Right atrium auricular region (tissue), 2 donors: ENCODE measurements at regions not wholly inside any gene's neighbourhood (a gene's known extent, or its start where the extent isn't known, plus 50 kb on each side); places are given as distances from the start of the nearest gene placed in this dataset.
"Not testable (repeated sequence)": the region's sequence is repeated elsewhere in the genome, so short reads cannot be mapped to it uniquely, and the experiment has no call there.

Experiments
- DNase-seq: peaks from one replicate; pipeline ENCODE4 v3.0.0-alpha.2; 2019; ENCODE audit warnings: low spot score
- H3K27ac ChIP-seq, 2 donors: fragments of 200-600 bp; sonication (generic); 1 replicate in 1 of 2; 2 replicates in 1 of 2; pipeline ENCODE4 v1.5.1; 2016 to 2019
- H3K27me3 ChIP-seq, 2 donors: fragments of 200-600 bp; sonication (generic); one replicate each; pipeline versions ENCODE4 v1.5.1 to v1.6.0; 2017 to 2019
- H3K36me3 ChIP-seq: fragments of 200-600 bp; sonication (generic); one replicate; pipeline ENCODE4 v1.5.1; 2016
- H3K4me1 ChIP-seq, 2 donors: fragments of 200-600 bp; sonication (generic); one replicate each; pipeline versions ENCODE4 v1.5.1 to v1.6.0; 2017 to 2019
- H3K4me3 ChIP-seq, 2 donors: fragments of 200-600 bp; sonication (generic); 1 replicate in 1 of 2; 2 replicates in 1 of 2; pipeline ENCODE4 v1.5.1; 2017 to 2019; ENCODE audit warnings: mild to moderate bottlenecking in 1 of 2, moderate library complexity in 1 of 2
- H3K9me3 ChIP-seq, 2 donors: fragments of 200-600 bp; sonication (generic); one replicate each; pipeline ENCODE4 v1.5.1; 2019
- CTCF ChIP-seq, 2 donors: fragments of 200-600 bp; sonication (generic); IDR thresholded peaks; one replicate each; pipeline ENCODE4 v1.5.1; 2019; ENCODE audit warnings: antibody characterized with exemption in 2 of 2

DNA sequence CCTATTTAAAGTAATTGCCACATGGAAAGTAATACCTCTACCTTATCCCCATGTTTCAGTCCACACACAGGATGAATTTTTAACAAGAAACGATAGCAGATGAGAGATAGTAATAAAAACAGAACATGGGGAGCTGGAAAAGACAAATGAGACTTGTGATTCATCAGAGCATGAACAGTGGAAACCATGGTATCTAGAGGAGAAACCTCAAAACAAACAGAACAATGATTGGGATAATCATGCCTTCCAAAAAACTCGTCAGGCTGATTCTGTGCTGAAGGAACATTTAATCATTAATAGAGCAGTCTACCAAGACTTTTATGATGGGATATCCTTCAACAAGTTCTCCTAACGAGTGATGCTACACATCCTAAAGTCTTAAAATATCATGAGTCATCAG is 1390.7 kb downstream of the FSCB start:
- no peaks in the 10 kb centered on the region for H3K4me1 ChIP-seq
- H3K27ac ChIP-seq, result no peak overlapping the region
- H3K4me3 ChIP-seq, result no peak overlapping the region
- H3K27me3 ChIP-seq, result no peaks in the 10 kb centered on the region
- DNase-seq, result no peak
- H3K9me3 ChIP-seq, result no peaks in the 10 kb centered on the region
- H3K36me3 ChIP-seq, result no peaks in the 10 kb centered on the region
- no peak for TF ChIP-seq CTCF (IDR thresholded peaks at IDR 0.05)

DNA sequence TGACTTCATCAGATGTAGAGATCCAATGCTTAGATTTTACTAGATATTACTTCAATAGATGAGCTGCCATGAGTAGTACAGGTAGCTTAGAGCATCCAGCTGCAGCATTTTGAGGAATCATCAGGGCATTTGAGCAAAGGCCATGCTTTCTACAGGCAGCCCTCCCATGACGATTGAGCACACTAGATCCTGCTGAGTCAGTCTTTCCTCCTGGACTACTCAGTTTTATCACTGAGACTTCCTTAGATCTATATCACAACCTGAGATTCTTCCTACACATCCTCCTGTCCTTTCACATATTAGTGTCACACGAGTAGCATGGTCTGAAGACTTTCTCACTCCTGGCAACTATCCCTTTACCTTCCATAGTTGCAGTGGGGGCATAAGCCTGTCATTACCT is 1401.8 kb downstream of the FSCB start:
- no peak for DNase-seq
- no peaks in the 10 kb centered on the region for H3K4me1 ChIP-seq
- TF ChIP-seq CTCF (IDR thresholded peaks at IDR 0.05), result no peak
- no peak overlapping the region for H3K27ac ChIP-seq
- H3K9me3 ChIP-seq, result no peaks in the 10 kb centered on the region
- no peaks in the 10 kb centered on the region for H3K27me3 ChIP-seq
- H3K36me3 ChIP-seq, result no peaks in the 10 kb centered on the region
- no peak overlapping the region for H3K4me3 ChIP-seq

GRCh38 chr14:43090380-43090779 is 1416.7 kb downstream of the FSCB start:
- Histone ChIP-seq H3K27me3 (no peaks in the 10 kb centered on the region), H3K27ac (no peak overlapping the region), H3K9me3 (no peaks in the 10 kb centered on the region), H3K36me3 (no peaks in the 10 kb centered on the region), H3K4me3 (no peak overlapping the region), H3K4me1 (no peaks in the 10 kb centered on the region)
- no peak for DNase-seq
- TF ChIP-seq CTCF (IDR thresholded peaks at IDR 0.05), result no peak

DNA sequence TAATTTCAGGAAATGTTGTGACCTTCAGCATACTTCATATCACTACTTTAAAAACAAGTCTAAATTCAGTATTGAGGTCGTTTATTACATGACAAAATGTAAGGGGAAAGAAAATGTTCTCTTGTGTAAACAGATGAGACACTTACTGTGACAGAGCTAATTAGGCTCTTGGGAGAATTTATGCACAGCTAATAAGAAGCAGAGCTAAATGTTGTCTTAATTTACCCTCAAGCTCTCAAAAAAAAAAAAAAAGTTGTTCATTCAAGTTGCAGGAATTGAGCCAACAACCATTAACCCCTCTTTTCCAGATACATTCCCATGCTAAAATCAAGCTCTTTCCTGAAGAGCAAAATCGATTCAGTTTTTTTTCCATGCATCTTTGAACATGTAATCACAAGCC is 1419.4 kb downstream of the FSCB start:
- H3K36me3 ChIP-seq, result no peaks in the 10 kb centered on the region

GRCh38 chr14:43085819-43086218 is 1421.3 kb downstream of the FSCB start:
- H3K4me3 ChIP-seq, result no peak overlapping the region
- H3K27ac ChIP-seq, result no peak overlapping the region
- H3K36me3 ChIP-seq, result no peaks in the 10 kb centered on the region
- H3K9me3 ChIP-seq, result peaks cover 0 to 3% of the 10 kb centered on the region in 2 donors
- no peaks in the 10 kb centered on the region for H3K27me3 ChIP-seq
- no peak for DNase-seq
- no peak for TF ChIP-seq CTCF (IDR thresholded peaks at IDR 0.05)
- H3K4me1 ChIP-seq, result no peaks in the 10 kb centered on the region

More for the DNA sequence above, 1419.4 kb downstream of the FSCB start:
- TF ChIP-seq CTCF (IDR thresholded peaks at IDR 0.05), result no peak
- Histone ChIP-seq H3K4me3 (no peak overlapping the region), H3K4me1 (no peaks in the 10 kb centered on the region), H3K27ac (no peak overlapping the region), H3K9me3 (peaks cover 0 to 3% of the 10 kb centered on the region in 2 donors), H3K27me3 (no peaks in the 10 kb centered on the region)
- no peak for DNase-seq

GRCh38 chr14:43067372-43067771 is 1439.7 kb downstream of the FSCB start:
- H3K27me3 ChIP-seq, H3K4me1 ChIP-seq, H3K27ac ChIP-seq, H3K4me3 ChIP-seq, DNase-seq, H3K36me3 ChIP-seq, H3K9me3 ChIP-seq: not testable (repeated sequence)
